ENCODE measurements at regions not wholly inside any gene's neighbourhood (a gene's known extent, or its start where the extent isn't known, plus 50 kb on each side); places are given as distances from the start of the nearest gene placed in this dataset.

GRCh38 chr20:52592567-52592966 is 379.6 kb upstream of the TSHZ2 start:
- Histone ChIP-seq H3K79me1 (ENCODE audit: low read depth in 1 of 2, low read length in 2 of 2) (no peaks in the 10 kb centered on the region), H2BK15ac (ENCODE audit: low read depth, low read length) (no peak overlapping the region), H3K27me3 (ENCODE audit: control insufficient read depth, insufficient read depth, low read length) (no peaks in the 10 kb centered on the region), H3K4me3 (ENCODE audit: insufficient read depth, low read depth, low read length) (no peak overlapping the region), H2AK9ac (replicated peaks; ENCODE audit: low read depth, low read length, poor library complexity) (no peak overlapping the region), H4K5ac (ENCODE audit: low read depth, low read length) (no peak overlapping the region), H3K4me1 (ENCODE audit: control insufficient read depth, insufficient read depth, low read length) (no peaks in the 10 kb centered on the region), H3K27ac (ENCODE audit: insufficient read depth, low read length) (no peak overlapping the region), H3K18ac (ENCODE audit: low read depth, low read length) (no peak overlapping the region), H3K4ac (ENCODE audit: low read depth, low read length) (no peak overlapping the region), H3K9me1 (ENCODE audit: insufficient read depth, low read length) (no peaks in the 10 kb centered on the region), H3K9ac (ENCODE audit: low read depth, low read length) (no peak overlapping the region), H2AK5ac (ENCODE audit: low read depth, low read length) (no peak overlapping the region), H2BK120ac (ENCODE audit: low read depth, low read length) (no peak overlapping the region), H3K23ac (ENCODE audit: low read depth, low read length) (no peak overlapping the region), H3K14ac (replicated peaks; ENCODE audit: low read depth, low read length) (no peak overlapping the region), H3K9me3 (ENCODE audit: control insufficient read depth, insufficient read depth, low read length) (no peaks in the 10 kb centered on the region), H4K91ac (ENCODE audit: insufficient read depth, low read depth, low read length) (no peak overlapping the region), H2BK5ac (ENCODE audit: low read depth, low read length, poor library complexity, severe bottlenecking) (no peak overlapping the region), H4K20me1 (ENCODE audit: insufficient read depth, low read length) (no peaks in the 10 kb centered on the region), H3K36me3 (ENCODE audit: control insufficient read depth, insufficient read depth, low read length) (no peaks in the 10 kb centered on the region), H2AFZ (replicated peaks; ENCODE audit: low read length, poor library complexity) (no peak overlapping the region), H3K4me2 (ENCODE audit: low read depth, low read length) (no peak overlapping the region), H2BK20ac (ENCODE audit: low read depth, low read length) (no peak overlapping the region), H4K8ac (ENCODE audit: low read depth in 2 of 2, low read length in 2 of 2) (no peak overlapping the region), H3K56ac (ENCODE audit: extremely low read depth, insufficient read depth, low read length) (no peak overlapping the region)
- ChIA-PET POLR2A (ENCODE audit: unreplicated experiment) (no interaction called here), CTCF (no interaction called here)
- DNase-seq (no peak), ATAC-seq (ENCODE audit: low read depth) (no peak)
- dilution Hi-C loops (cut with HindIII; ENCODE audit: low sequenced_read_pairs, unreplicated experiment) (no loop called here), intact Hi-C loops (cut with micrococcal nuclease) (no loop called here), in situ Hi-C loops (cut with MboI; ENCODE audit: low sequenced_read_pairs) (no loop called here)
- 65% methylated on average over 2 of the region's 3 CpGs; no CpG with 5 or more reads in 1 of the 2 experiments for WGBS, 2 experiments (ENCODE audit: extremely low coverage in 2 of 2, insufficient read length in 1 of 2)
- no TSS peak for BruUV-seq (replicated peaks)
- no peak for TF ChIP-seq CTCF (conservative IDR thresholded peaks at IDR 0.05; ENCODE audit: low read depth, low read length)
- no peak for TF ChIP-seq MAZ (IDR thresholded peaks at IDR 0.05; ENCODE audit: borderline replicate concordance, low read depth, low read length)
- no peak for TF ChIP-seq POLR2A (IDR thresholded peaks at IDR 0.05; ENCODE audit: low read depth, low read length)
- no peak for TF ChIP-seq MAFK (IDR thresholded peaks at IDR 0.05; ENCODE audit: low read depth, low read length)
- no peak for TF ChIP-seq FOS (IDR thresholded peaks at IDR 0.05; ENCODE audit: low read depth, low read length)
- no peak for TF ChIP-seq USF2 (IDR thresholded peaks at IDR 0.05; ENCODE audit: low read depth, low read length)
- no peak for TF ChIP-seq RCOR1 (IDR thresholded peaks at IDR 0.05; ENCODE audit: insufficient replicate concordance, low read length)
- no peak for TF ChIP-seq RAD21 (IDR thresholded peaks at IDR 0.05; ENCODE audit: low read length)
- no peak for TF ChIP-seq NFE2L2 (IDR thresholded peaks at IDR 0.05; ENCODE audit: low read depth, low read length)
- TF ChIP-seq RFX5 (IDR thresholded peaks at IDR 0.05; ENCODE audit: low read depth, low read length): no peak
- TF ChIP-seq, protein P1, sequence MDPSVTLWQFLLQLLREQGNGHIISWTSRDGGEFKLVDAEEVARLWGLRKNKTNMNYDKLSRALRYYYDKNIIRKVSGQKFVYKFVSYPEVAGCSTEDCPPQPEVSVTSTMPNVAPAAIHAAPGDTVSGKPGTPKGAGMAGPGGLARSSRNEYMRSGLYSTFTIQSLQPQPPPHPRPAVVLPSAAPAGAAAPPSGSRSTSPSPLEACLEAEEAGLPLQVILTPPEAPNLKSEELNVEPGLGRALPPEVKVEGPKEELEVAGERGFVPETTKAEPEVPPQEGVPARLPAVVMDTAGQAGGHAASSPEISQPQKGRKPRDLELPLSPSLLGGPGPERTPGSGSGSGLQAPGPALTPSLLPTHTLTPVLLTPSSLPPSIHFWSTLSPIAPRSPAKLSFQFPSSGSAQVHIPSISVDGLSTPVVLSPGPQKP (IDR thresholded peaks at IDR 0.05; ENCODE audit: borderline replicate concordance, low read depth, low read length): no peak
- TF ChIP-seq MXI1 (IDR thresholded peaks at IDR 0.05; ENCODE audit: borderline replicate concordance, low read depth, low read length): no peak
- TF ChIP-seq SMC3 (IDR thresholded peaks at IDR 0.05; ENCODE audit: low read depth, low read length): no peak
- TF ChIP-seq CEBPB (IDR thresholded peaks at IDR 0.05; ENCODE audit: low read depth, low read length): no peak
- TF ChIP-seq CHD1 (IDR thresholded peaks at IDR 0.05; ENCODE audit: low read depth, low read length): no peak
- TF ChIP-seq BHLHE40 (IDR thresholded peaks at IDR 0.05; ENCODE audit: low read depth, low read length): no peak

Data from IMR-90 (cell line).